ENCODE measurements at regions not wholly inside any gene's neighbourhood (a gene's known extent, or its start where the extent isn't known, plus 50 kb on each side); places are given as distances from the start of the nearest gene placed in this dataset.

GRCh38 chr16:75837264-75837663 lies 111.0 kb upstream of the CPHXL start:
- POLR2A ChIA-PET = interaction anchor here (0.6 to 1.0 kb wide), 2 partner anchors 29 to 393 kb away, joined by 3 to 5 read pairs; no protein-coding TSS in a partner anchor
- Histone ChIP-seq H2AFZ (ENCODE audit: low read length) (no peak overlapping the region), H3K79me2 (ENCODE audit: insufficient read depth, low read depth, low read length) (no peaks in the 10 kb centered on the region), H3K9me2 (ENCODE audit: insufficient read depth, low read length) (no peaks in the 10 kb centered on the region), H3K4me2 (ENCODE audit: low read length) (no peak overlapping the region), H3K4me3 (ENCODE audit: low read depth, low read length, poor library complexity, severe bottlenecking) (no peak overlapping the region), H3K27ac (ENCODE audit: low read depth, low read length, poor library complexity, severe bottlenecking) (no peak overlapping the region), H3K4me1 (ENCODE audit: insufficient read depth, low read length, poor library complexity, severe bottlenecking) (no peaks in the 10 kb centered on the region), H3K9me3 (ENCODE audit: low read length) (no peaks in the 10 kb centered on the region), H3K36me3 (ENCODE audit: insufficient read depth, low read length) (no peaks in the 10 kb centered on the region), H4K20me1 (ENCODE audit: insufficient read depth, low read length) (no peaks in the 10 kb centered on the region)
- no TSS peak for BruUV-seq (replicated peaks)
- DNase-seq (ENCODE audit: low spot score) = no peak
- intact Hi-C loops (cut with micrococcal nuclease; ENCODE audit: unreplicated experiment) = no loop called here
- CTCF ChIA-PET (ENCODE audit: unreplicated experiment) = no interaction called here
- TF ChIP-seq, protein P1, sequence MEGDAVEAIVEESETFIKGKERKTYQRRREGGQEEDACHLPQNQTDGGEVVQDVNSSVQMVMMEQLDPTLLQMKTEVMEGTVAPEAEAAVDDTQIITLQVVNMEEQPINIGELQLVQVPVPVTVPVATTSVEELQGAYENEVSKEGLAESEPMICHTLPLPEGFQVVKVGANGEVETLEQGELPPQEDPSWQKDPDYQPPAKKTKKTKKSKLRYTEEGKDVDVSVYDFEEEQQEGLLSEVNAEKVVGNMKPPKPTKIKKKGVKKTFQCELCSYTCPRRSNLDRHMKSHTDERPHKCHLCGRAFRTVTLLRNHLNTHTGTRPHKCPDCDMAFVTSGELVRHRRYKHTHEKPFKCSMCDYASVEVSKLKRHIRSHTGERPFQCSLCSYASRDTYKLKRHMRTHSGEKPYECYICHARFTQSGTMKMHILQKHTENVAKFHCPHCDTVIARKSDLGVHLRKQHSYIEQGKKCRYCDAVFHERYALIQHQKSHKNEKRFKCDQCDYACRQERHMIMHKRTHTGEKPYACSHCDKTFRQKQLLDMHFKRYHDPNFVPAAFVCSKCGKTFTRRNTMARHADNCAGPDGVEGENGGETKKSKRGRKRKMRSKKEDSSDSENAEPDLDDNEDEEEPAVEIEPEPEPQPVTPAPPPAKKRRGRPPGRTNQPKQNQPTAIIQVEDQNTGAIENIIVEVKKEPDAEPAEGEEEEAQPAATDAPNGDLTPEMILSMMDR (conservative IDR thresholded peaks at IDR 0.05; ENCODE audit: low read length) = no peak
- TF ChIP-seq EZH2phosphoT487 (IDR thresholded peaks at IDR 0.05; ENCODE audit: borderline replicate concordance, low read depth, low read length) = no peak

GRCh38 chr16:75837681-75838080 lies 111.4 kb upstream of the CPHXL start:
- Histone ChIP-seq H3K4me1 (ENCODE audit: insufficient read depth, low read length, poor library complexity, severe bottlenecking) (no peaks in the 10 kb centered on the region), H3K79me2 (ENCODE audit: insufficient read depth, low read depth, low read length) (no peaks in the 10 kb centered on the region), H3K9me2 (ENCODE audit: insufficient read depth, low read length) (no peaks in the 10 kb centered on the region), H3K36me3 (ENCODE audit: insufficient read depth, low read length) (no peaks in the 10 kb centered on the region), H3K4me2 (ENCODE audit: low read length) (no peak overlapping the region), H3K27ac (ENCODE audit: low read depth, low read length, poor library complexity, severe bottlenecking) (no peak overlapping the region), H3K9me3 (ENCODE audit: low read length) (no peaks in the 10 kb centered on the region), H3K4me3 (ENCODE audit: low read depth, low read length, poor library complexity, severe bottlenecking) (no peak overlapping the region), H4K20me1 (ENCODE audit: insufficient read depth, low read length) (no peaks in the 10 kb centered on the region), H2AFZ (ENCODE audit: low read length) (no peak overlapping the region)
- ChIA-PET POLR2A (interaction anchor here (0.6 kb wide), 1 partner anchor 394 kb away, joined by 5 read pairs; no protein-coding TSS in a partner anchor), CTCF (ENCODE audit: unreplicated experiment) (no interaction called here)
- TF ChIP-seq EZH2phosphoT487 (IDR thresholded peaks at IDR 0.05; ENCODE audit: borderline replicate concordance, low read depth, low read length) = no peak
- intact Hi-C loops (cut with micrococcal nuclease; ENCODE audit: unreplicated experiment) = no loop called here
- no TSS peak for BruUV-seq (replicated peaks)
- no peak for DNase-seq (ENCODE audit: low spot score)

DNA sequence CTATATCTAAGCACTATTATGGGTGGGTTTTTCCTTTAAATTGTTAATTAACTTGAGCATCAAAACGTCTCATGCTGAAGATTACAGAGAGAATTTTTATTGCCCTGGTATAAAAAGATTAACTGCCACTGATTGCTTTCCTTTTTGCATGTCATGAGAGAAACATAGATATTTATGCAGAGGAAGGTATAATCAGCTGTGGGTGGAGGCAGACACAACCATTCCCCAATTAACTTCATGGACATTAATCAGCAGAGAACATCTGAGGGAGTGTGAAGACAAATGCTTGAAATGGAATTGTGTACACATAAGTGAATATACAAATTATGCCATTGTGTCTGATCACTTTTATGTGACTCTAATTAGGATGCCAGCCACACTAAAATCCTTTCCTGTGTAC lies 115.2 kb upstream of the CPHXL start:
- no TSS peak for BruUV-seq (replicated peaks)
- no peak for TF ChIP-seq EZH2phosphoT487 (IDR thresholded peaks at IDR 0.05; ENCODE audit: borderline replicate concordance, low read depth, low read length)
- TF ChIP-seq, protein P1 (conservative IDR thresholded peaks at IDR 0.05; ENCODE audit: low read length) = no peak
- CTCF ChIA-PET (ENCODE audit: unreplicated experiment) = no interaction called here

More for the DNA sequence above, 115.2 kb upstream of the CPHXL start:
- Histone ChIP-seq H3K36me3 (ENCODE audit: insufficient read depth, low read length) (no peaks in the 10 kb centered on the region), H3K4me2 (ENCODE audit: low read length) (no peak overlapping the region), H3K9me2 (ENCODE audit: insufficient read depth, low read length) (no peaks in the 10 kb centered on the region), H3K4me3 (ENCODE audit: low read depth, low read length, poor library complexity, severe bottlenecking) (no peak overlapping the region), H3K4me1 (ENCODE audit: insufficient read depth, low read length, poor library complexity, severe bottlenecking) (no peaks in the 10 kb centered on the region), H3K79me2 (ENCODE audit: insufficient read depth, low read depth, low read length) (no peaks in the 10 kb centered on the region), H4K20me1 (ENCODE audit: insufficient read depth, low read length) (no peaks in the 10 kb centered on the region), H2AFZ (ENCODE audit: low read length) (no peak overlapping the region), H3K9me3 (ENCODE audit: low read length) (no peaks in the 10 kb centered on the region), H3K27ac (ENCODE audit: low read depth, low read length, poor library complexity, severe bottlenecking) (no peak overlapping the region)
- POLR2A ChIA-PET = interaction anchor here (1.5 kb wide), 1 partner anchor 12 kb away, joined by 4 read pairs; no protein-coding TSS in a partner anchor
- intact Hi-C loops (cut with micrococcal nuclease; ENCODE audit: unreplicated experiment) = no loop called here
- no peak for DNase-seq (ENCODE audit: low spot score)
